Endothelial cell of umbilical vein (primary cell): ENCODE measurements at regions not wholly inside any gene's neighbourhood (a gene's known extent, or its start where the extent isn't known, plus 50 kb on each side); places are given as distances from the start of the nearest gene placed in this dataset.

ENCODE experiments used
- BruUV-seq: library from RNA; stranded (reverse); fragments of 400-500 nt; replicated peaks from 2 replicates; lab custom pipeline; 2021; lab: Mats Ljungman, UMichigan
- CTCF ChIA-PET: fragments of 300-600, 350-600 bp; sonication (Branson Sonifier 250); formaldehyde crosslinking; loops from one replicate; lab custom pipeline; 2021; ENCODE audit warnings: antibody characterized with exemption, inconsistent platforms; lab: Charles Lee
- POLR2A ChIA-PET: fragments of 300-600, 350-600 bp; sonication (Branson Sonifier 250); formaldehyde crosslinking; loops from one replicate; lab custom pipeline; 2021; ENCODE audit warnings: antibody characterized with exemption, inconsistent platforms; lab: Charles Lee
- DNase-seq: peaks from one replicate; pipeline ENCODE4 v3.0.0-alpha.2; 2011; ENCODE audit warnings: low read depth, low spot score
- FAIRE-seq: peaks from 2 replicates; lab custom pipeline; 2011; peaks lifted over from hg19 to GRCh38; lab: Jason Lieb, UNC
- H2AFZ ChIP-seq: 2 replicates; pipeline ENCODE4 v1.6.0; 2012; ENCODE audit warnings: low read depth, low read length, control low read depth, inconsistent platforms
- H3K27ac ChIP-seq: 2 replicates; pipeline ENCODE4 v1.5.1; 2011; ENCODE audit warnings: low read depth, mild to moderate bottlenecking, control low read depth, low read length, moderate library complexity; ENCODE audit not compliant: insufficient read depth
- H3K27me3 ChIP-seq, 2 experiments: 2 replicates each; pipeline versions ENCODE4 v1.6.0 to v1.6.1; 2011; ENCODE audit warnings: low read length in 2 of 2, mixed read lengths in 1 of 2; ENCODE audit not compliant: control insufficient read depth in 2 of 2, insufficient read depth in 2 of 2
- H3K36me3 ChIP-seq, 2 experiments: 2 replicates in 1 of 2; 3 replicates in 1 of 2; pipeline ENCODE4 v1.5.1; 2011; ENCODE audit warnings: low read length in 2 of 2, mild to moderate bottlenecking in 1 of 2, moderate library complexity in 1 of 2; ENCODE audit not compliant: control insufficient read depth in 2 of 2, insufficient read depth in 2 of 2; ENCODE audit errors: extremely low read depth in 1 of 2
- H3K4me1 ChIP-seq: 3 replicates; pipeline ENCODE4 v1.5.1; 2011; ENCODE audit warnings: mild to moderate bottlenecking, low read length; ENCODE audit not compliant: control insufficient read depth, insufficient read depth; ENCODE audit errors: extremely low read depth
- H3K4me2 ChIP-seq: 2 replicates; pipeline ENCODE4 v1.6.1; 2011; ENCODE audit warnings: low read length, control low read depth, mixed read lengths; ENCODE audit not compliant: insufficient read depth
- H3K4me3 ChIP-seq, 3 experiments: fragments of 200-600 bp in 1 of 3; sonication (generic), shearing (Covaris generic) in 1 of 3; replicated peaks in 1 of 3; 2 replicates each; pipeline ENCODE4 v1.5.1; 2011 to 2016; ENCODE audit warnings: control low read depth in 3 of 3, low read length in 3 of 3, mild to moderate bottlenecking in 2 of 3, inconsistent platforms in 1 of 3, low read depth in 1 of 3, moderate library complexity in 1 of 3; ENCODE audit not compliant: insufficient read depth in 1 of 3
- H3K79me2 ChIP-seq: 2 replicates; pipeline ENCODE4 v1.6.0; 2012; ENCODE audit warnings: low read length, inconsistent platforms; ENCODE audit not compliant: control insufficient read depth, insufficient read depth
- H3K9ac ChIP-seq: replicated peaks from 2 replicates; pipeline ENCODE3; 2011; ENCODE audit warnings: low read length, control low read depth; ENCODE audit not compliant: insufficient read depth; ENCODE audit errors: extremely low read depth
- H3K9me1 ChIP-seq: replicated peaks from 3 replicates; pipeline ENCODE4 v1.6.0; 2011; ENCODE audit warnings: mild to moderate bottlenecking, low read length; ENCODE audit not compliant: control insufficient read depth, insufficient read depth; ENCODE audit errors: extremely low read depth
- H3K9me3 ChIP-seq: replicated peaks from 2 replicates; pipeline ENCODE4 v1.5.1; 2012; ENCODE audit warnings: low read length, inconsistent platforms; ENCODE audit not compliant: control insufficient read depth, insufficient read depth
- H4K20me1 ChIP-seq: replicated peaks from 2 replicates; pipeline ENCODE3; 2011; ENCODE audit warnings: mild to moderate bottlenecking, low read length; ENCODE audit not compliant: control insufficient read depth, insufficient read depth; ENCODE audit errors: extremely low read depth
- EZH2 ChIP-seq: IDR thresholded peaks from 2 replicates; pipeline ENCODE4 v1.6.1; 2012; ENCODE audit warnings: borderline replicate concordance, low read depth, mild to moderate bottlenecking, moderate library complexity, low read length, inconsistent platforms; ENCODE audit not compliant: severe bottlenecking
- FOS ChIP-seq: IDR thresholded peaks from 2 replicates; pipeline ENCODE4 v1.6.1; 2011; ENCODE audit warnings: mild to moderate bottlenecking, low read length, moderate library complexity, borderline replicate concordance; ENCODE audit not compliant: insufficient read depth
- GATA2 ChIP-seq: IDR thresholded peaks from 2 replicates; pipeline ENCODE4 v1.7.0; 2011; ENCODE audit warnings: low read depth, mild to moderate bottlenecking, moderate library complexity, mixed read lengths, low read length; ENCODE audit not compliant: insufficient read length, insufficient read depth
- JUN ChIP-seq: IDR thresholded peaks from 2 replicates; pipeline ENCODE4 v1.6.1; 2011; ENCODE audit warnings: borderline replicate concordance, low read depth; ENCODE audit not compliant: insufficient read length, insufficient read depth
- MYC ChIP-seq: IDR thresholded peaks from one replicate; pipeline ENCODE4 v1.6.1; 2011; ENCODE audit warnings: mild to moderate bottlenecking, low read depth, low read length
- POLR2A ChIP-seq: IDR thresholded peaks from 2 replicates; pipeline ENCODE4 v1.6.1; 2012; ENCODE audit warnings: low read depth, mild to moderate bottlenecking, control low read depth, low read length
- POLR2AphosphoS5 ChIP-seq: IDR thresholded peaks from 2 replicates; pipeline ENCODE4 v1.6.1; 2012; ENCODE audit warnings: low read depth, mild to moderate bottlenecking, control low read depth, low read length, moderate library complexity; ENCODE audit not compliant: insufficient read depth
- dilution Hi-C: fragments of 300-500 bp; cut with MboI; formaldehyde crosslinking; loops from one replicate; pipeline ENCODE4 v1.15.0; 2019; ENCODE audit warnings: low sequenced_read_pairs; ENCODE audit not compliant: extremely low pct_ligation_motif_present
- intact Hi-C: fragments of 100-400 bp; cut with micrococcal nuclease; formaldehyde crosslinking; loops from one replicate; pipeline ENCODE4 v1.10.0; 2022
- TF ChIP-seq, protein P1 (sequence below), 2 donors: IDR thresholded peaks; 1 replicate in 1 of 2; 2 replicates in 1 of 2; pipeline ENCODE4 v1.5.1; 2011; ENCODE audit warnings: low read length in 2 of 2, mild to moderate bottlenecking in 2 of 2, moderate library complexity in 2 of 2, control low read depth in 1 of 2, inconsistent platforms in 1 of 2, low read depth in 1 of 2; ENCODE audit not compliant: insufficient read depth in 1 of 2; ENCODE audit errors: extremely low read depth in 1 of 2
- TF ChIP-seq, protein P2 (sequence below): IDR thresholded peaks from 2 replicates; pipeline ENCODE4 v1.6.1; 2011; ENCODE audit not compliant: insufficient read depth, insufficient read length

DNA sequence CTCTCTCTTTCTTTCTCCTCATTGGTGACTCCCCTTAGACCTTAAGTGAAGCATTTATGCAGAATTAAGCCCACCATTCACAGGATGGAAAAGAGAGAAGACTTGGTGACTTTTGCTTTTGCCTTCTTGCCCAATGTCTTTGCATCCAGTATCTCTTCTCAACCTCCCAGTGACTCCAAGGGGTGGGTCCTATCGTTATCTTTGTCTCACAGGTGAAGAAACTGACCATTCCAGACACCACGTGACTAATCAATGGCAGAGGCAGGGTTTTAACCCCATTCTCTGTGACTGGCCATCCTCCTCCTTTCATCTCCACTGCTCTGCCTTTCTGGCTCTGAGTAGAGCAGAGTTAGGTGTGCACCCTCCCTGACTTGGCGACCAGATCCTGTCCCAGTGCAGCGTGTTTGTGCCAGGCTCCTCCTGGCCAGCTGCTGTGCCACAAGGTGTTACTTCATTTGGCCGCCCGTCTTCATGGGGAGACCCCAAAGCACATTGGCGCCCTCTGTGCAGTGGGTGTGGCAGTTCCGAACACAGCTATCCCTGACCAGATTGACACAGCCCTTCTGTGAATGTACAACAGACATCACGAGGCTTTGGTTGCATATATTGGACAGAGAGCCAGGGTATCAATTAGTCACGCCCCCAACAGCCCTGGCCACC is 501.3 kb downstream of the CD83 start:
- Histone ChIP-seq H3K4me3 (no peak overlapping the region), H3K9me3 (peaks cover 6% of the 10 kb centered on the region), H3K79me2 (no peaks in the 10 kb centered on the region), H3K27me3 (no peaks in the 10 kb centered on the region), H3K4me1 (no peaks in the 10 kb centered on the region), H2AFZ (no peak overlapping the region), H3K4me2 (no peak overlapping the region), H3K27ac (no peak overlapping the region), H3K9ac (no peak overlapping the region), H3K36me3 (no peaks in the 10 kb centered on the region), H3K9me1 (no peaks in the 10 kb centered on the region), H4K20me1 (no peaks in the 10 kb centered on the region)
- ChIA-PET CTCF (no interaction called here), POLR2A (interaction anchor here (0.7 kb wide), 1 partner anchor 99 kb away, joined by 3 read pairs; no protein-coding TSS in a partner anchor)
- dilution Hi-C loops: no loop called here
- FAIRE-seq (no peak), DNase-seq (no peak)
- TF ChIP-seq EZH2: no peak
- no peak for TF ChIP-seq JUN
- TF ChIP-seq, protein P1, sequence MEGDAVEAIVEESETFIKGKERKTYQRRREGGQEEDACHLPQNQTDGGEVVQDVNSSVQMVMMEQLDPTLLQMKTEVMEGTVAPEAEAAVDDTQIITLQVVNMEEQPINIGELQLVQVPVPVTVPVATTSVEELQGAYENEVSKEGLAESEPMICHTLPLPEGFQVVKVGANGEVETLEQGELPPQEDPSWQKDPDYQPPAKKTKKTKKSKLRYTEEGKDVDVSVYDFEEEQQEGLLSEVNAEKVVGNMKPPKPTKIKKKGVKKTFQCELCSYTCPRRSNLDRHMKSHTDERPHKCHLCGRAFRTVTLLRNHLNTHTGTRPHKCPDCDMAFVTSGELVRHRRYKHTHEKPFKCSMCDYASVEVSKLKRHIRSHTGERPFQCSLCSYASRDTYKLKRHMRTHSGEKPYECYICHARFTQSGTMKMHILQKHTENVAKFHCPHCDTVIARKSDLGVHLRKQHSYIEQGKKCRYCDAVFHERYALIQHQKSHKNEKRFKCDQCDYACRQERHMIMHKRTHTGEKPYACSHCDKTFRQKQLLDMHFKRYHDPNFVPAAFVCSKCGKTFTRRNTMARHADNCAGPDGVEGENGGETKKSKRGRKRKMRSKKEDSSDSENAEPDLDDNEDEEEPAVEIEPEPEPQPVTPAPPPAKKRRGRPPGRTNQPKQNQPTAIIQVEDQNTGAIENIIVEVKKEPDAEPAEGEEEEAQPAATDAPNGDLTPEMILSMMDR (IDR thresholded peaks at IDR 0.05; ENCODE audit: extremely low read depth in 1 of 2, insufficient read depth in 1 of 2, low read depth in 1 of 2, low read length in 2 of 2): no peak
- TF ChIP-seq POLR2A: no peak
- no peak for TF ChIP-seq FOS
- no peak for TF ChIP-seq GATA2
- TF ChIP-seq, protein P2, sequence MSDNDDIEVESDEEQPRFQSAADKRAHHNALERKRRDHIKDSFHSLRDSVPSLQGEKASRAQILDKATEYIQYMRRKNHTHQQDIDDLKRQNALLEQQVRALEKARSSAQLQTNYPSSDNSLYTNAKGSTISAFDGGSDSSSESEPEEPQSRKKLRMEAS: no peak
- TF ChIP-seq POLR2AphosphoS5: no peak
- TF ChIP-seq MYC: no peak
- no TSS peak for BruUV-seq
- intact Hi-C loops: no loop called here
